ENCODE measurements at regions not wholly inside any gene's neighbourhood (a gene's known extent, or its start where the extent isn't known, plus 50 kb on each side); places are given as distances from the start of the nearest gene placed in this dataset.

- no peak overlapping the region for H2AFZ ChIP-seq (replicated peaks)
- Mint-ChIP-seq H3K36me3 (no peaks in the 10 kb centered on the region), H3K4me3 (no peak overlapping the region), H3K27me3 (ENCODE audit: insufficient read depth, low read depth) (peaks cover 4% of the 10 kb centered on the region), H3K4me1 (no peaks in the 10 kb centered on the region), H3K27ac (no peak overlapping the region), H3K9me3 (no peaks in the 10 kb centered on the region)
- H3K9ac ChIP-seq, result no peak overlapping the region
- no peak overlapping the region for H3K4me3 ChIP-seq
- no peaks in the 10 kb centered on the region for H3K27me3 ChIP-seq
- no peaks in the 10 kb centered on the region for H3K9me3 ChIP-seq (ENCODE audit: low read depth)
- H3K36me3 ChIP-seq, result no peaks in the 10 kb centered on the region
- H4K20me1 ChIP-seq (ENCODE audit: low read depth), result no peaks in the 10 kb centered on the region
- H3K27ac ChIP-seq, result no peak overlapping the region
- no peaks in the 10 kb centered on the region for H3K79me2 ChIP-seq (ENCODE audit: low read depth)
- TF ChIP-seq CTCF (IDR thresholded peaks at IDR 0.05), result no peak
- no peak for TF ChIP-seq EZH2 (IDR thresholded peaks at IDR 0.05)
- TF ChIP-seq EZH2phosphoT487 (IDR thresholded peaks at IDR 0.05), result no peak
- H3K4me2 ChIP-seq, result no peak overlapping the region
- no peaks in the 10 kb centered on the region for H3K4me1 ChIP-seq
- DNase-seq (ENCODE audit: low spot score), result no peak
- no peaks in the 10 kb centered on the region for H3F3A ChIP-seq (ENCODE audit: low read depth)
Observed at GRCh38 chr4:151569650-151570049, 160.7 kb downstream of the FHIP1A start.

GRCh38 chr4:151573474-151573873 is 164.5 kb downstream of the FHIP1A start:
- H3K79me2 ChIP-seq (ENCODE audit: low read depth), result no peaks in the 10 kb centered on the region
- H3K9ac ChIP-seq, result no peak overlapping the region
- Mint-ChIP-seq H3K27ac (no peak overlapping the region), H3K4me3 (no peak overlapping the region), H3K9me3 (no peaks in the 10 kb centered on the region), H3K4me1 (no peaks in the 10 kb centered on the region), H3K36me3 (no peaks in the 10 kb centered on the region), H3K27me3 (ENCODE audit: insufficient read depth, low read depth) (peaks cover 6% of the 10 kb centered on the region)
- no peaks in the 10 kb centered on the region for H3F3A ChIP-seq (ENCODE audit: low read depth)
- no peak for DNase-seq (ENCODE audit: low spot score)
- H3K9me3 ChIP-seq (ENCODE audit: low read depth), result no peaks in the 10 kb centered on the region
- no peak for TF ChIP-seq CTCF (IDR thresholded peaks at IDR 0.05)
- TF ChIP-seq EZH2 (IDR thresholded peaks at IDR 0.05), result no peak
- no peak for TF ChIP-seq EZH2phosphoT487 (IDR thresholded peaks at IDR 0.05)
- no peak overlapping the region for H3K4me2 ChIP-seq
- H3K36me3 ChIP-seq, result no peaks in the 10 kb centered on the region
- no peak overlapping the region for H3K27ac ChIP-seq
- no peak overlapping the region for H2AFZ ChIP-seq (replicated peaks)
- H3K4me1 ChIP-seq, result no peaks in the 10 kb centered on the region
- no peaks in the 10 kb centered on the region for H3K27me3 ChIP-seq
- no peak overlapping the region for H3K4me3 ChIP-seq
- H4K20me1 ChIP-seq (ENCODE audit: low read depth), result no peaks in the 10 kb centered on the region

GRCh38 chr4:151573945-151574344 is 165.0 kb downstream of the FHIP1A start:
- Histone ChIP-seq H3K4me1 (no peaks in the 10 kb centered on the region), H3K27ac (no peak overlapping the region), H3K9me3 (ENCODE audit: low read depth) (no peaks in the 10 kb centered on the region), H3K27me3 (no peaks in the 10 kb centered on the region), H3F3A (ENCODE audit: low read depth) (no peaks in the 10 kb centered on the region), H2AFZ (replicated peaks) (no peak overlapping the region), H4K20me1 (ENCODE audit: low read depth) (no peaks in the 10 kb centered on the region), H3K79me2 (ENCODE audit: low read depth) (no peaks in the 10 kb centered on the region), H3K36me3 (no peaks in the 10 kb centered on the region), H3K4me2 (no peak overlapping the region), H3K9ac (no peak overlapping the region), H3K4me3 (no peak overlapping the region)
- Mint-ChIP-seq H3K4me3 (no peak overlapping the region), H3K4me1 (no peaks in the 10 kb centered on the region), H3K9me3 (no peaks in the 10 kb centered on the region), H3K27me3 (ENCODE audit: insufficient read depth, low read depth) (peaks cover 6% of the 10 kb centered on the region), H3K27ac (no peak overlapping the region), H3K36me3 (no peaks in the 10 kb centered on the region)
- TF ChIP-seq EZH2 (IDR thresholded peaks at IDR 0.05) (no peak), EZH2phosphoT487 (IDR thresholded peaks at IDR 0.05) (no peak)
- no peak for DNase-seq (ENCODE audit: low spot score)

- no peaks in the 10 kb centered on the region for H3K36me3 Mint-ChIP-seq
- Histone ChIP-seq H3K36me3 (no peaks in the 10 kb centered on the region), H3K79me2 (ENCODE audit: low read depth) (no peaks in the 10 kb centered on the region), H3K4me2 (no peak overlapping the region), H2AFZ (replicated peaks) (no peak overlapping the region), H3F3A (ENCODE audit: low read depth) (no peaks in the 10 kb centered on the region), H3K27ac (no peak overlapping the region), H3K9me3 (ENCODE audit: low read depth) (no peaks in the 10 kb centered on the region), H3K9ac (no peak overlapping the region), H4K20me1 (ENCODE audit: low read depth) (no peaks in the 10 kb centered on the region), H3K4me1 (no peaks in the 10 kb centered on the region), H3K4me3 (no peak overlapping the region), H3K27me3 (no peaks in the 10 kb centered on the region)
- H3K4me1 Mint-ChIP-seq, result no peaks in the 10 kb centered on the region
- DNase-seq (ENCODE audit: low spot score), result no peak
- no peak overlapping the region for H3K4me3 Mint-ChIP-seq
- H3K27me3 Mint-ChIP-seq (ENCODE audit: insufficient read depth, low read depth), result peaks cover 6% of the 10 kb centered on the region
- H3K9me3 Mint-ChIP-seq, result no peaks in the 10 kb centered on the region
- no peak overlapping the region for H3K27ac Mint-ChIP-seq
- TF ChIP-seq EZH2phosphoT487 (IDR thresholded peaks at IDR 0.05), result no peak
- TF ChIP-seq EZH2 (IDR thresholded peaks at IDR 0.05), result no peak
- no peak for TF ChIP-seq CTCF (IDR thresholded peaks at IDR 0.05)
Observed at GRCh38 chr4:151574968-151575367, 166.0 kb downstream of the FHIP1A start.

All from neural progenitor cell (in vitro differentiated cells).